ENCODE measurements at regions not wholly inside any gene's neighbourhood (a gene's known extent, or its start where the extent isn't known, plus 50 kb on each side); places are given as distances from the start of the nearest gene placed in this dataset.

DNA sequence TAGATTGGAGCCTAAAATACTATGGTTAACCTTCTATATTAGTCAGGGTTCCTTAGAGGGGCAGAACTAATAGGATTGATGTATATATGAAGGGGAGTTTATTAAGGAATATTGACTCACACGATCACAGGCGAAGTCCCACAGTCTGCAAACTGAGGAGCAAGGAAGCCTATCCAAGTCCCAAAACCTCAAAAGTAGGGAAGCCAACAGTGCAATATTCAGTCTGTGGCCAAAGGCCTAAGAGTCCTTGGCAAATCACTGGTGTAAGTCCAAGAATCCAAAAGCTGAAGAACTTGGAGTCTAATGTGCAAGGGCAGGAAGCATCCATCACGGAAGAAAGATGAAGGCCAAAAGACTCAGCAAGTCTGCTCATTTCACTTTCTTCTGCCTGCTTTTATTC lies 133.5 kb upstream of the ADGRF1 start:
- TF ChIP-seq, protein P1, sequence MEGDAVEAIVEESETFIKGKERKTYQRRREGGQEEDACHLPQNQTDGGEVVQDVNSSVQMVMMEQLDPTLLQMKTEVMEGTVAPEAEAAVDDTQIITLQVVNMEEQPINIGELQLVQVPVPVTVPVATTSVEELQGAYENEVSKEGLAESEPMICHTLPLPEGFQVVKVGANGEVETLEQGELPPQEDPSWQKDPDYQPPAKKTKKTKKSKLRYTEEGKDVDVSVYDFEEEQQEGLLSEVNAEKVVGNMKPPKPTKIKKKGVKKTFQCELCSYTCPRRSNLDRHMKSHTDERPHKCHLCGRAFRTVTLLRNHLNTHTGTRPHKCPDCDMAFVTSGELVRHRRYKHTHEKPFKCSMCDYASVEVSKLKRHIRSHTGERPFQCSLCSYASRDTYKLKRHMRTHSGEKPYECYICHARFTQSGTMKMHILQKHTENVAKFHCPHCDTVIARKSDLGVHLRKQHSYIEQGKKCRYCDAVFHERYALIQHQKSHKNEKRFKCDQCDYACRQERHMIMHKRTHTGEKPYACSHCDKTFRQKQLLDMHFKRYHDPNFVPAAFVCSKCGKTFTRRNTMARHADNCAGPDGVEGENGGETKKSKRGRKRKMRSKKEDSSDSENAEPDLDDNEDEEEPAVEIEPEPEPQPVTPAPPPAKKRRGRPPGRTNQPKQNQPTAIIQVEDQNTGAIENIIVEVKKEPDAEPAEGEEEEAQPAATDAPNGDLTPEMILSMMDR (IDR thresholded peaks at IDR 0.05) = no peak
- no peak for TF ChIP-seq POLR2A (IDR thresholded peaks at IDR 0.05)
